ENCODE measurements at regions not wholly inside any gene's neighbourhood (a gene's known extent, or its start where the extent isn't known, plus 50 kb on each side); places are given as distances from the start of the nearest gene placed in this dataset.
"Not testable (repeated sequence)": the region's sequence is repeated elsewhere in the genome, so short reads cannot be mapped to it uniquely, and the experiment has no call there.

GRCh38 chr11:21658654-21659193, 534.2 kb upstream of the ANO5 start:
- POLR2A ChIA-PET = no interaction called here
- BruUV-seq (replicated peaks) = no TSS peak
- ATAC-seq = no peak
- H3K79me2 ChIP-seq (ENCODE audit: control insufficient read depth, insufficient read depth, low read length) = no peaks in the 10 kb centered on the region
- intact Hi-C loops (cut with micrococcal nuclease) (no loop called here), in situ Hi-C loops (cut with MboI) (no loop called here)
- CTCF ChIA-PET (ENCODE audit: low intra/inter-chr PET ratio) = no interaction called here
- no peaks in the 10 kb centered on the region for H3K9me1 ChIP-seq (ENCODE audit: control insufficient read depth, insufficient read depth, low read length)
- H3K27me3 ChIP-seq (ENCODE audit: control insufficient read depth in 2 of 2, insufficient read depth in 2 of 2, low read length in 2 of 2) = no peaks in the 10 kb centered on the region
- no peaks in the 10 kb centered on the region for H4K20me1 ChIP-seq (replicated peaks; ENCODE audit: control insufficient read depth, insufficient read depth, low read length)
- no peak overlapping the region for H3K4me3 ChIP-seq
- TF ChIP-seq DDX20 (tag; IDR thresholded peaks at IDR 0.05; ENCODE audit: low read depth) (no peak), ZNF778 (CRISPR knock-in tag; IDR thresholded peaks at IDR 0.05) (no peak), MITF (IDR thresholded peaks at IDR 0.05) (no peak), THRAP3 (IDR thresholded peaks at IDR 0.05; ENCODE audit: borderline replicate concordance) (no peak), TCF3 (CRISPR knock-in tag; IDR thresholded peaks at IDR 0.05) (no peak), CEBPG (CRISPR knock-in tag; IDR thresholded peaks at IDR 0.05) (no peak), CEBPG (tag; conservative IDR thresholded peaks at IDR 0.05 in 1 of 2, IDR thresholded peaks at IDR 0.05 in 1 of 2) (no peak), EWSR1 (IDR thresholded peaks at IDR 0.05; ENCODE audit: borderline replicate concordance, low read depth, partially characterized antibody) (no peak), PTBP1 (IDR thresholded peaks at IDR 0.05; ENCODE audit: low read depth, low read length) (no peak), ZEB2 (IDR thresholded peaks at IDR 0.05) (no peak), TEAD4 (IDR thresholded peaks at IDR 0.05; ENCODE audit: low read length) (no peak), TEAD4 (CRISPR knock-in tag; IDR thresholded peaks at IDR 0.05; ENCODE audit: borderline replicate concordance) (no peak), MTF1 (CRISPR knock-in tag; IDR thresholded peaks at IDR 0.05; ENCODE audit: borderline replicate concordance) (no peak), TEAD2 (tag; IDR thresholded peaks at IDR 0.05) (no peak), PURB (CRISPR knock-in tag; IDR thresholded peaks at IDR 0.05; ENCODE audit: low read depth) (no peak), RBBP5 (IDR thresholded peaks at IDR 0.05; ENCODE audit: borderline replicate concordance, insufficient read depth, low read length, poor library complexity, severe bottlenecking) (no peak)
- no peaks in the 10 kb centered on the region for H3K9me3 ChIP-seq (replicated peaks; ENCODE audit: control insufficient read depth, insufficient read depth, low read depth, low read length)
- DNase-seq (ENCODE audit: extremely low read depth in 1 of 4, low spot score in 3 of 4) = no peak
- H3K4me2 ChIP-seq (ENCODE audit: insufficient read depth, low read length) = no peak overlapping the region
- 0% methylated on average over 4 of the region's 4 CpGs for WGBS (ENCODE audit: insufficient coverage, low coverage, missing lambda C conversion rate)
- no peak overlapping the region for H2AFZ ChIP-seq (ENCODE audit: low read depth, low read length)
- no peak for FAIRE-seq
- H3K36me3 ChIP-seq (ENCODE audit: control insufficient read depth, insufficient read depth, low read length) = no peaks in the 10 kb centered on the region
- H3K4me1 ChIP-seq (replicated peaks in 1 of 2; ENCODE audit: control insufficient read depth in 2 of 2, insufficient read depth in 2 of 2, low read length in 2 of 2) = no peaks in the 10 kb centered on the region
- no peak overlapping the region for H3K27ac ChIP-seq (ENCODE audit: extremely low read depth, low read depth, low read length)
- no peak overlapping the region for H3K9ac ChIP-seq (ENCODE audit: insufficient read depth in 1 of 2, low read depth in 2 of 2, low read length in 2 of 2)

- CTCF ChIA-PET (ENCODE audit: low intra/inter-chr PET ratio); in situ Hi-C loops (cut with MboI): not testable (repeated sequence)
These were observed 533.5 kb upstream of the ANO5 start for GRCh38 chr11:21659377-21659776.

More at GRCh38 chr11:21659377-21659776, 533.5 kb upstream of the ANO5 start:
- 4% methylated on average over 1 of the region's 2 CpGs for WGBS (ENCODE audit: insufficient coverage, low coverage, missing lambda C conversion rate)
- H3K4me2 ChIP-seq (ENCODE audit: insufficient read depth, low read length); intact Hi-C loops (cut with micrococcal nuclease); ATAC-seq; H3K27ac ChIP-seq (ENCODE audit: extremely low read depth, low read depth, low read length); POLR2A ChIA-PET; H3K27me3 ChIP-seq (ENCODE audit: control insufficient read depth in 2 of 2, insufficient read depth in 2 of 2, low read length in 2 of 2); H3K4me3 ChIP-seq; BruUV-seq (replicated peaks); H3K4me1 ChIP-seq (replicated peaks in 1 of 2; ENCODE audit: control insufficient read depth in 2 of 2, insufficient read depth in 2 of 2, low read length in 2 of 2); FAIRE-seq; DNase-seq (ENCODE audit: extremely low read depth in 1 of 4, low spot score in 3 of 4); H2AFZ ChIP-seq (ENCODE audit: low read depth, low read length); H3K9ac ChIP-seq (ENCODE audit: insufficient read depth in 1 of 2, low read depth in 2 of 2, low read length in 2 of 2); H3K9me3 ChIP-seq (replicated peaks; ENCODE audit: control insufficient read depth, insufficient read depth, low read depth, low read length); H3K36me3 ChIP-seq (ENCODE audit: control insufficient read depth, insufficient read depth, low read length); H4K20me1 ChIP-seq (replicated peaks; ENCODE audit: control insufficient read depth, insufficient read depth, low read length); H3K79me2 ChIP-seq (ENCODE audit: control insufficient read depth, insufficient read depth, low read length); H3K9me1 ChIP-seq (ENCODE audit: control insufficient read depth, insufficient read depth, low read length): not testable (repeated sequence)
